ENCODE measurements at regions not wholly inside any gene's neighbourhood (a gene's known extent, or its start where the extent isn't known, plus 50 kb on each side); places are given as distances from the start of the nearest gene placed in this dataset.

GRCh38 chr3:103137830-103138229 lies 703.0 kb downstream of the ZPLD1 start:
- Mint-ChIP-seq H3K9me3 (no peaks in the 10 kb centered on the region), H3K27ac (no peak overlapping the region), H3K4me3 (no peak overlapping the region), H3K36me3 (no peaks in the 10 kb centered on the region), H3K4me1 (ENCODE audit: unreplicated experiment) (peaks cover 15% of the 10 kb centered on the region), H3K27me3 (no peaks in the 10 kb centered on the region)
- DNase-seq (ENCODE audit: extremely low spot score, unreplicated experiment): no peak
- TF ChIP-seq CTCF (conservative IDR thresholded peaks at IDR 0.05): no peak

GRCh38 chr3:103158183-103158582 lies 723.4 kb downstream of the ZPLD1 start:
- no peak for TF ChIP-seq CTCF (conservative IDR thresholded peaks at IDR 0.05)
- no peaks in the 10 kb centered on the region for H3K27me3 Mint-ChIP-seq
- peaks cover 6% of the 10 kb centered on the region for H3K9me3 Mint-ChIP-seq
- no peaks in the 10 kb centered on the region for H3K4me1 Mint-ChIP-seq (ENCODE audit: unreplicated experiment)
- H3K27ac Mint-ChIP-seq: peak overlapping the region; percentile 72
- no peak overlapping the region for H3K4me3 Mint-ChIP-seq
- H3K36me3 Mint-ChIP-seq: no peaks in the 10 kb centered on the region
- no peak for DNase-seq (ENCODE audit: extremely low spot score, unreplicated experiment)

GRCh38 chr3:103166890-103167289 lies 732.1 kb downstream of the ZPLD1 start:
- H3K36me3 Mint-ChIP-seq: no peaks in the 10 kb centered on the region
- no peaks in the 10 kb centered on the region for H3K27me3 Mint-ChIP-seq
- no peaks in the 10 kb centered on the region for H3K4me1 Mint-ChIP-seq (ENCODE audit: unreplicated experiment)
- no peak overlapping the region for H3K4me3 Mint-ChIP-seq
- DNase-seq (ENCODE audit: extremely low spot score, unreplicated experiment): no peak
- no peak for TF ChIP-seq CTCF (conservative IDR thresholded peaks at IDR 0.05)
- no peak overlapping the region for H3K27ac Mint-ChIP-seq
- H3K9me3 Mint-ChIP-seq: no peaks in the 10 kb centered on the region

- no peak for TF ChIP-seq CTCF (conservative IDR thresholded peaks at IDR 0.05)
- Mint-ChIP-seq H3K4me1 (ENCODE audit: unreplicated experiment) (no peaks in the 10 kb centered on the region), H3K36me3 (no peaks in the 10 kb centered on the region), H3K27me3 (no peaks in the 10 kb centered on the region), H3K27ac (no peak overlapping the region), H3K4me3 (no peak overlapping the region), H3K9me3 (no peaks in the 10 kb centered on the region)
- no peak for DNase-seq (ENCODE audit: extremely low spot score, unreplicated experiment)
Observed at GRCh38 chr3:103167850-103168249, 733.0 kb downstream of the ZPLD1 start.

GRCh38 chr3:103169289-103169688 lies 734.5 kb downstream of the ZPLD1 start:
- H3K27me3 Mint-ChIP-seq: no peaks in the 10 kb centered on the region
- DNase-seq (ENCODE audit: extremely low spot score, unreplicated experiment): no peak
- no peak for TF ChIP-seq CTCF (conservative IDR thresholded peaks at IDR 0.05)
- no peak overlapping the region for H3K27ac Mint-ChIP-seq
- H3K4me3 Mint-ChIP-seq: no peak overlapping the region
- H3K9me3 Mint-ChIP-seq: no peaks in the 10 kb centered on the region
- H3K4me1 Mint-ChIP-seq (ENCODE audit: unreplicated experiment): peaks cover 6% of the 10 kb centered on the region
- H3K36me3 Mint-ChIP-seq: no peaks in the 10 kb centered on the region

- H3K9me3 Mint-ChIP-seq: no peaks in the 10 kb centered on the region
- no peak for DNase-seq (ENCODE audit: extremely low spot score, unreplicated experiment)
- no peak for TF ChIP-seq CTCF (conservative IDR thresholded peaks at IDR 0.05)
- peaks cover 6% of the 10 kb centered on the region for H3K4me1 Mint-ChIP-seq (ENCODE audit: unreplicated experiment)
- H3K27me3 Mint-ChIP-seq: no peaks in the 10 kb centered on the region
- no peak overlapping the region for H3K4me3 Mint-ChIP-seq
- H3K36me3 Mint-ChIP-seq: no peaks in the 10 kb centered on the region
- H3K27ac Mint-ChIP-seq: no peak overlapping the region
Observed at GRCh38 chr3:103170651-103171050, 735.8 kb downstream of the ZPLD1 start.

All from type B pancreatic cell (in vitro differentiated cells).